Stomach (tissue), 8 donors: ENCODE measurements at regions not wholly inside any gene's neighbourhood (a gene's known extent, or its start where the extent isn't known, plus 50 kb on each side); places are given as distances from the start of the nearest gene placed in this dataset.

Experiments used
- DNase-seq, 2 donors: peaks; one replicate each; pipeline versions ENCODE4 v3.0.0 to v3.0.0-alpha.2; 2013 to 2019
- H3K27ac ChIP-seq, 5 donors: fragments of 200-600 bp in 4 of 5; sonication (generic) in 4 of 5; one replicate each; pipeline ENCODE4 v1.5.1; 2013 to 2019; ENCODE audit warnings: mild to moderate bottlenecking in 1 of 5, moderate library complexity in 1 of 5
- H3K27me3 ChIP-seq, 3 donors: fragments of 200-600 bp; sonication (generic); one replicate each; pipeline ENCODE4 v1.5.1; 2017 to 2019; ENCODE audit warnings: mixed run types in 1 of 3
- H3K36me3 ChIP-seq, 4 donors: fragments of 200-600 bp; sonication (generic); 1 replicate in 3 of 4; 2 replicates in 1 of 4; pipeline ENCODE4 v1.5.1; 2016 to 2019
- H3K4me1 ChIP-seq, 4 donors: fragments of 200-600 bp; sonication (generic); one replicate each; pipeline ENCODE4 v1.5.1; 2016 to 2019
- H3K4me3 ChIP-seq, 4 donors: fragments of 200-600 bp; sonication (generic) in 3 of 4; one replicate each; pipeline ENCODE4 v1.5.1; 2016 to 2019; ENCODE audit warnings: mild to moderate bottlenecking in 1 of 4
- H3K9me3 ChIP-seq, 4 donors: fragments of 200-600 bp; sonication (generic); one replicate each; pipeline ENCODE4 v1.5.1; 2016 to 2019
- CTCF ChIP-seq, 7 experiments: fragments of 450-650 bp in 4 of 7; fragments of 200-600 bp in 3 of 7; sonication (generic) in 3 of 7; IDR thresholded peaks; one replicate each; pipeline ENCODE4 v1.5.1; 2016 to 2019; ENCODE audit warnings: antibody characterized with exemption in 7 of 7, control low read depth in 2 of 7, mild to moderate bottlenecking in 1 of 7
- EP300 ChIP-seq: sonication (generic); formaldehyde crosslinking; IDR thresholded peaks from one replicate; pipeline ENCODE4 v1.6.1; 2017; ENCODE audit warnings: antibody characterized with exemption
- POLR2A ChIP-seq, 4 donors: fragments of 450-650 bp; IDR thresholded peaks; one replicate each; pipeline ENCODE4 v1.6.1; 2016; ENCODE audit warnings: antibody characterized with exemption in 4 of 4, control low read depth in 2 of 4, mild to moderate bottlenecking in 1 of 4, moderate library complexity in 1 of 4
- POLR2AphosphoS5 ChIP-seq, 3 donors: sonication (generic); formaldehyde crosslinking; IDR thresholded peaks; one replicate each; pipeline ENCODE4 v1.6.1; 2016; ENCODE audit warnings: antibody characterized with exemption in 3 of 3
- WGBS, 5 donors: extraction: QIAGEN DNeasy Blood & Tissue Kit in 3 of 5; methylation state at CpG; one replicate each; pipeline versions ENCODE4 v1.1.5 to v1.1.7; 2013 to 2018; 5-methylcytosine and 5-hydroxymethylcytosine counted together
- intact Hi-C: fragments of 100-400 bp; cut with DNase I; formaldehyde crosslinking; loops from one replicate; pipeline ENCODE4 v1.15.1; 2023; ENCODE audit warnings: low total_unique reads
- donor health status: healthy with polysubstance abuse.
- donor health status: Bipolar disorder and iron deficiency.
- donor health status: healthy.

GRCh38 chr3:10766049-10766705 lies 49.9 kb upstream of the SLC6A11 start:
- TF ChIP-seq POLR2AphosphoS5 (IDR thresholded peaks at IDR 0.05), result no peak
- TF ChIP-seq POLR2A (IDR thresholded peaks at IDR 0.05), result no peak
- no peak for TF ChIP-seq CTCF (IDR thresholded peaks at IDR 0.05)
- no peak for TF ChIP-seq EP300
- H3K4me3 ChIP-seq, result no peak overlapping the region
- no peaks in the 10 kb centered on the region for H3K9me3 ChIP-seq
- intact Hi-C loops, result no loop called here
- H3K36me3 ChIP-seq, result no peaks in the 10 kb centered on the region
- no peak overlapping the region for H3K27ac ChIP-seq
- no peak for DNase-seq
- H3K4me1 ChIP-seq, result no peaks in the 10 kb centered on the region
- H3K27me3 ChIP-seq, result peaks cover 0 to 79% (median 0%) of the 10 kb centered on the region in 3 donors
- 52 to 62% (median 59%) methylated on average over 3 to 4 of the region's 4 CpGs for WGBS, 5 donors
